ENCODE measurements at regions not wholly inside any gene's neighbourhood (a gene's known extent, or its start where the extent isn't known, plus 50 kb on each side); places are given as distances from the start of the nearest gene placed in this dataset.

GRCh38 chr13:90485436-90485835 lies 862.1 kb upstream of the MIR17HG start:
- TF ChIP-seq POLR2AphosphoS5 (IDR thresholded peaks at IDR 0.05; ENCODE audit: borderline replicate concordance, low read depth, low read length) (no peak), EZH2 (IDR thresholded peaks at IDR 0.05) (no peak), FOXP2 (optimal IDR thresholded peaks at IDR 0.05; ENCODE audit: control extremely low read depth, extremely low read length, insufficient read depth) (no peak)
